ENCODE measurements at regions not wholly inside any gene's neighbourhood (a gene's known extent, or its start where the extent isn't known, plus 50 kb on each side); places are given as distances from the start of the nearest gene placed in this dataset.

DNA sequence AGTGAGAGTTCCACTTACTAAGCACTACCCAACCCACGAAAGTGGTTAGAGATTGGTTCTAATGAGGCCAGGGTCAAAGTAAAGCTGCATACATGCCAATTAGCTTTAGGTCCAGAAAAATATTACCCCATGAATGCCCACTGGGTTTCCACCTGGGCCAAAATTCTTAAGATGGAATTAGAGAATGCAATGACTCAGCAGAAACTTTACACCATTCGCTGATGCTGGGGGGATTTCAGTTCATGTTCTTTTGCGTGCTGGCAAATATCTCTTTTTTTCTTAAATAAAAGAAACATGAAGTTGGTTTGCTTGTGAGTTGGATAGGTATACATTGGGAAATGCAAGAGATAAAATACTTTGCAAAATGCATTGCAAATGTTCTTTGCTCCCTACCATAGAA is 715.3 kb upstream of the MIR17HG start:
- TF ChIP-seq, protein P1, sequence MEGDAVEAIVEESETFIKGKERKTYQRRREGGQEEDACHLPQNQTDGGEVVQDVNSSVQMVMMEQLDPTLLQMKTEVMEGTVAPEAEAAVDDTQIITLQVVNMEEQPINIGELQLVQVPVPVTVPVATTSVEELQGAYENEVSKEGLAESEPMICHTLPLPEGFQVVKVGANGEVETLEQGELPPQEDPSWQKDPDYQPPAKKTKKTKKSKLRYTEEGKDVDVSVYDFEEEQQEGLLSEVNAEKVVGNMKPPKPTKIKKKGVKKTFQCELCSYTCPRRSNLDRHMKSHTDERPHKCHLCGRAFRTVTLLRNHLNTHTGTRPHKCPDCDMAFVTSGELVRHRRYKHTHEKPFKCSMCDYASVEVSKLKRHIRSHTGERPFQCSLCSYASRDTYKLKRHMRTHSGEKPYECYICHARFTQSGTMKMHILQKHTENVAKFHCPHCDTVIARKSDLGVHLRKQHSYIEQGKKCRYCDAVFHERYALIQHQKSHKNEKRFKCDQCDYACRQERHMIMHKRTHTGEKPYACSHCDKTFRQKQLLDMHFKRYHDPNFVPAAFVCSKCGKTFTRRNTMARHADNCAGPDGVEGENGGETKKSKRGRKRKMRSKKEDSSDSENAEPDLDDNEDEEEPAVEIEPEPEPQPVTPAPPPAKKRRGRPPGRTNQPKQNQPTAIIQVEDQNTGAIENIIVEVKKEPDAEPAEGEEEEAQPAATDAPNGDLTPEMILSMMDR (conservative IDR thresholded peaks at IDR 0.05; ENCODE audit: low read depth, low read length) = no peak
- TF ChIP-seq MAZ (IDR thresholded peaks at IDR 0.05; ENCODE audit: borderline replicate concordance, low read depth, low read length) = no peak
- no peak for TF ChIP-seq CHD1 (IDR thresholded peaks at IDR 0.05; ENCODE audit: low read depth, low read length)
- no peak for TF ChIP-seq MXI1 (IDR thresholded peaks at IDR 0.05; ENCODE audit: borderline replicate concordance, low read depth, low read length)
- TF ChIP-seq RFX5 (IDR thresholded peaks at IDR 0.05; ENCODE audit: low read depth, low read length) = no peak
- TF ChIP-seq POLR2A (IDR thresholded peaks at IDR 0.05; ENCODE audit: low read depth, low read length) = no peak
- TF ChIP-seq NFE2L2 (IDR thresholded peaks at IDR 0.05; ENCODE audit: low read depth, low read length) = peak; percentile 88
- TF ChIP-seq RAD21 (IDR thresholded peaks at IDR 0.05; ENCODE audit: low read length) = no peak

Data from IMR-90 (cell line).